ENCODE measurements at regions not wholly inside any gene's neighbourhood (a gene's known extent, or its start where the extent isn't known, plus 50 kb on each side); places are given as distances from the start of the nearest gene placed in this dataset.

GRCh38 chr10:8473205-8473604 is 418.7 kb downstream of the GATA3 start:
- 66 to 81% methylated on average over 2 of the region's 2 CpGs for WGBS, 2 donors
- Histone ChIP-seq H3K36me3 (ENCODE audit: control insufficient read depth in 2 of 2, insufficient read depth in 2 of 2, low read length in 1 of 2) (no peaks in the 10 kb centered on the region), H3K4me3 (ENCODE audit: low read depth in 1 of 2, low read length in 2 of 2) (no peak overlapping the region), H3K27me3 (ENCODE audit: control insufficient read depth in 1 of 2, insufficient read depth in 2 of 2, low read length in 2 of 2) (no peaks in the 10 kb centered on the region), H3K4me1 (ENCODE audit: control insufficient read depth in 2 of 2, insufficient read depth in 2 of 2, low read length in 1 of 2) (no peaks in the 10 kb centered on the region), H3K27ac (ENCODE audit: low read depth in 2 of 2, low read length in 1 of 2) (no peak overlapping the region), H3K9me3 (ENCODE audit: control insufficient read depth in 2 of 2, insufficient read depth in 1 of 2, low read depth in 1 of 2, low read length in 1 of 2) (no peaks in the 10 kb centered on the region)

DNA sequence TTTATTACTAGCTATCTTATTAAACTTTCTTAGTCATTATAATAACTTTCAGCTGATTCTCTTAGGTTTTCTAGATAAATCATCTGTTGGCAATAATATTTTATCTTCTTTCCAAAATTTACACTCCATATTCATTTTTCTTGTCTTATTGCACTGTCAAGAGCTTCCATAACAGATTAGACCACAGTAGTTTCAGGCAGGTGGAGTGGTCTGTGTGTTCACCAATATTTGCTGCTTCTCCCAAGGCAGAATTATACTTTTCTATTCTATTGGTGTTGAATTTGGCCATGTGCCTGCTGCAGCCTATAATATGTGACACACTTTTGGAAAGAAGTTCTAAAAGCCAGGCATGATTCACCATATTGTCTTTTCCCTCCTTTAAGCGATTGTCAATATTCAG is 422.8 kb downstream of the GATA3 start:
- WGBS, 2 donors: 64 to 66% methylated on average over 1 of the region's 1 CpG
- no peaks in the 10 kb centered on the region for H3K27me3 ChIP-seq (ENCODE audit: control insufficient read depth in 1 of 2, insufficient read depth in 2 of 2, low read length in 2 of 2)
- no peak overlapping the region for H3K27ac ChIP-seq (ENCODE audit: low read depth in 2 of 2, low read length in 1 of 2)
- H3K4me1 ChIP-seq (ENCODE audit: control insufficient read depth in 2 of 2, insufficient read depth in 2 of 2, low read length in 1 of 2): no peaks in the 10 kb centered on the region
- no peaks in the 10 kb centered on the region for H3K36me3 ChIP-seq (ENCODE audit: control insufficient read depth in 2 of 2, insufficient read depth in 2 of 2, low read length in 1 of 2)
- H3K4me3 ChIP-seq (ENCODE audit: low read depth in 1 of 2, low read length in 2 of 2): no peak overlapping the region
- no peaks in the 10 kb centered on the region for H3K9me3 ChIP-seq (ENCODE audit: control insufficient read depth in 2 of 2, insufficient read depth in 1 of 2, low read depth in 1 of 2, low read length in 1 of 2)

DNA sequence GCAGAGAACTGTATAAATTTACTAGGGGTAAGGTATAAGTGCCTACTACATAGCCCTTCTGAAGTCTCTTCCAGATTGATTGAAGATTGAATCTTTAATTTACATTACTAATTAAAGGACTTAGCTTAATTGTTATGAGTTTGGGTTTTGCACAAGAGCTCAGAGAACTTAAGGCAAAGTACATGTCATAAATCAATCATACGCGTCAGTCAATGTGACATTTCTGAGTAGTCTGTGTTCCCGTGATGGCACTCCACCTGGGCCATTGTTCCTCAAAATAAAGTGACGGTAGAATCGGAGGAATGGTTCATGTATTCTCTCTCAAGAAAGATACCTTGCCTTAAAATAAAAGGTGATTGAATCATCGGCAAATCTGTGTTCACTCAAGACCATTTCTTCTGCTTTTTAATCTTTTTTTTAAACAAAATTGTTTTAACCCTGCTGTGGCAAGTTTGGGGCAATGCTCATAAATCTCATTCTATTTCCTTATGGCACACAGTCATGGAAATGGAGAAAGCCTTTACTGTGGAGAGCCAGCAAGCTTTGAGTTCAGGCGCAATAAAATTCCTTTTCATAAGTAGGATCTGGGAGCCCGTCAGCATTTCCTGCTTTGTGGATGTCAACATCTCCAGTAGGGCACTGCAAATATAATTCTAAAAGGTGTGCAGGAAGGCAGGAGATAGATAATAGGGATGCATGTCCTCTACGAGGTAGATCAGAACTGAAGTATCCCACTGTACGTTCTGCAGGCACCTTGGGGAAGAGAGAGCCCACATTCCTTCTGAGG is 427.4 kb downstream of the GATA3 start:
- 73 to 84% methylated on average over 10 of the region's 10 CpGs for WGBS, 2 donors
- no peak overlapping the region for H3K27ac ChIP-seq (ENCODE audit: low read depth in 2 of 2, low read length in 1 of 2)
- H3K4me1 ChIP-seq (ENCODE audit: control insufficient read depth in 2 of 2, insufficient read depth in 2 of 2, low read length in 1 of 2): no peaks in the 10 kb centered on the region
- no peak overlapping the region for H3K4me3 ChIP-seq (ENCODE audit: low read depth in 1 of 2, low read length in 2 of 2)
- no peaks in the 10 kb centered on the region for H3K9me3 ChIP-seq (ENCODE audit: control insufficient read depth in 2 of 2, insufficient read depth in 1 of 2, low read depth in 1 of 2, low read length in 1 of 2)
- no peaks in the 10 kb centered on the region for H3K36me3 ChIP-seq (ENCODE audit: control insufficient read depth in 2 of 2, insufficient read depth in 2 of 2, low read length in 1 of 2)
- no peaks in the 10 kb centered on the region for H3K27me3 ChIP-seq (ENCODE audit: control insufficient read depth in 1 of 2, insufficient read depth in 2 of 2, low read length in 2 of 2)

DNA sequence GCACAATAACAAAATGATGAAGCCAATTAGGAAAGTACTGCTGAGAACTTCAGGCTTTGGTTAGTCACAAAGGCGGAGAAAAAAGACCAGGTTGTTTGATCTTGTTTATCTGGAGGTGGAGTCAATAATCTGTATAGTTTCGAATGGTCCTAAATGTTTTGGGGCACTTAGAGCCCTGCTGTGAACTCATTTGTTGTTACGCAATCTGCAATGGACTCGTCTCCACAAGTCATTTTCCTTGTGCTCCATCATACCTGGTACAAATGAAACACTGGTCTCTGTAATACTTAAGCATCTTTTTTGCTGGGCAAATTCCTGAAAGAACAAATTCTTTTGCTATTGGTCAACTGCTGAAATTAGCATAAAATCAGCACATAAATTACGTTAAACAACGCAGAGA is 430.5 kb downstream of the GATA3 start:
- Histone ChIP-seq H3K9me3 (ENCODE audit: control insufficient read depth in 2 of 2, insufficient read depth in 1 of 2, low read depth in 1 of 2, low read length in 1 of 2) (no peaks in the 10 kb centered on the region), H3K4me3 (ENCODE audit: low read depth in 1 of 2, low read length in 2 of 2) (no peak overlapping the region), H3K27ac (ENCODE audit: low read depth in 2 of 2, low read length in 1 of 2) (no peak overlapping the region), H3K4me1 (ENCODE audit: control insufficient read depth in 2 of 2, insufficient read depth in 2 of 2, low read length in 1 of 2) (no peaks in the 10 kb centered on the region), H3K27me3 (ENCODE audit: control insufficient read depth in 1 of 2, insufficient read depth in 2 of 2, low read length in 2 of 2) (no peaks in the 10 kb centered on the region), H3K36me3 (ENCODE audit: control insufficient read depth in 2 of 2, insufficient read depth in 2 of 2, low read length in 1 of 2) (no peaks in the 10 kb centered on the region)
- WGBS, 2 donors: 70 to 74% methylated on average over 6 of the region's 6 CpGs

GRCh38 chr10:8487346-8487745 is 432.9 kb downstream of the GATA3 start:
- H3K27ac ChIP-seq (ENCODE audit: low read depth in 2 of 2, low read length in 1 of 2): no peak overlapping the region
- no peaks in the 10 kb centered on the region for H3K36me3 ChIP-seq (ENCODE audit: control insufficient read depth in 2 of 2, insufficient read depth in 2 of 2, low read length in 1 of 2)
- H3K27me3 ChIP-seq (ENCODE audit: control insufficient read depth in 1 of 2, insufficient read depth in 2 of 2, low read length in 2 of 2): no peaks in the 10 kb centered on the region
- H3K4me1 ChIP-seq (ENCODE audit: control insufficient read depth in 2 of 2, insufficient read depth in 2 of 2, low read length in 1 of 2): no peaks in the 10 kb centered on the region
- WGBS, 2 donors: 90% methylated on average over 7 of the region's 7 CpGs
- no peak overlapping the region for H3K4me3 ChIP-seq (ENCODE audit: low read depth in 1 of 2, low read length in 2 of 2)
- H3K9me3 ChIP-seq (ENCODE audit: control insufficient read depth in 2 of 2, insufficient read depth in 1 of 2, low read depth in 1 of 2, low read length in 1 of 2): no peaks in the 10 kb centered on the region

GRCh38 chr10:8489232-8489631 is 434.7 kb downstream of the GATA3 start:
- Histone ChIP-seq H3K9me3 (ENCODE audit: control insufficient read depth in 2 of 2, insufficient read depth in 1 of 2, low read depth in 1 of 2, low read length in 1 of 2) (no peaks in the 10 kb centered on the region), H3K27ac (ENCODE audit: low read depth in 2 of 2, low read length in 1 of 2) (no peak overlapping the region), H3K36me3 (ENCODE audit: control insufficient read depth in 2 of 2, insufficient read depth in 2 of 2, low read length in 1 of 2) (no peaks in the 10 kb centered on the region), H3K4me3 (ENCODE audit: low read depth in 1 of 2, low read length in 2 of 2) (no peak overlapping the region), H3K27me3 (ENCODE audit: control insufficient read depth in 1 of 2, insufficient read depth in 2 of 2, low read length in 2 of 2) (peaks cover 0 to 2% of the 10 kb centered on the region in 2 donors), H3K4me1 (ENCODE audit: control insufficient read depth in 2 of 2, insufficient read depth in 2 of 2, low read length in 1 of 2) (no peaks in the 10 kb centered on the region)
- 95 to 99% methylated on average over 3 of the region's 3 CpGs for WGBS, 2 donors

GRCh38 chr10:8489823-8490222 is 435.3 kb downstream of the GATA3 start:
- Histone ChIP-seq H3K36me3 (ENCODE audit: control insufficient read depth in 2 of 2, insufficient read depth in 2 of 2, low read length in 1 of 2) (no peaks in the 10 kb centered on the region), H3K27me3 (ENCODE audit: control insufficient read depth in 1 of 2, insufficient read depth in 2 of 2, low read length in 2 of 2) (peaks cover 0 to 2% of the 10 kb centered on the region in 2 donors), H3K9me3 (ENCODE audit: control insufficient read depth in 2 of 2, insufficient read depth in 1 of 2, low read depth in 1 of 2, low read length in 1 of 2) (no peaks in the 10 kb centered on the region), H3K27ac (ENCODE audit: low read depth in 2 of 2, low read length in 1 of 2) (no peak overlapping the region), H3K4me3 (ENCODE audit: low read depth in 1 of 2, low read length in 2 of 2) (no peak overlapping the region), H3K4me1 (ENCODE audit: control insufficient read depth in 2 of 2, insufficient read depth in 2 of 2, low read length in 1 of 2) (no peaks in the 10 kb centered on the region)
- WGBS, 2 donors: 70 to 78% methylated on average over 6 of the region's 6 CpGs

DNA sequence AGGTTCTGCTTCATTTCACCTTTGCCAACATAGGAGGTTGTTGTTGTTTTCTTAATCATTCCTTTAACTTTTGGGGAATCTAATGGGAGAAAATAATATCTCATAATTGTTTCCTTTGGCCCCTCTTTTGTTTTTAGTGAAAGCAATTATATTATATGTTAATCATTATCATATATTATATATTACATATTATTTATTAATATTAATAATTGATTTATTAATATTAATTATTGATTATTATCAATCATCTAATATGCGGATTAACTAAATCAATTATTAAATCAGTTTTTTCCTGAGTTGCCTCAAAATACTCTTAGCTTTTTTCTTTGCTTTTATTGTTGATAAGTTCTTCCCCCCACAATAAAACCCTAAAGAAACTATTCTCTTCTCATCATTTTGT is 443.8 kb downstream of the GATA3 start:
- Histone ChIP-seq H3K27me3 (ENCODE audit: control insufficient read depth in 1 of 2, insufficient read depth in 2 of 2, low read length in 2 of 2) (peaks cover 0 to 2% of the 10 kb centered on the region in 2 donors), H3K4me3 (ENCODE audit: low read depth in 1 of 2, low read length in 2 of 2) (no peak overlapping the region), H3K9me3 (ENCODE audit: control insufficient read depth in 2 of 2, insufficient read depth in 1 of 2, low read depth in 1 of 2, low read length in 1 of 2) (no peaks in the 10 kb centered on the region), H3K4me1 (ENCODE audit: control insufficient read depth in 2 of 2, insufficient read depth in 2 of 2, low read length in 1 of 2) (no peaks in the 10 kb centered on the region), H3K36me3 (ENCODE audit: control insufficient read depth in 2 of 2, insufficient read depth in 2 of 2, low read length in 1 of 2) (no peaks in the 10 kb centered on the region), H3K27ac (ENCODE audit: low read depth in 2 of 2, low read length in 1 of 2) (no peak overlapping the region)
- WGBS, 2 donors: 89 to 98% methylated on average over 1 of the region's 1 CpG

GRCh38 chr10:8498881-8499280 is 444.4 kb downstream of the GATA3 start:
- no peak overlapping the region for H3K27ac ChIP-seq (ENCODE audit: low read depth in 2 of 2, low read length in 1 of 2)
- H3K9me3 ChIP-seq (ENCODE audit: control insufficient read depth in 2 of 2, insufficient read depth in 1 of 2, low read depth in 1 of 2, low read length in 1 of 2): no peaks in the 10 kb centered on the region
- no peaks in the 10 kb centered on the region for H3K36me3 ChIP-seq (ENCODE audit: control insufficient read depth in 2 of 2, insufficient read depth in 2 of 2, low read length in 1 of 2)
- H3K27me3 ChIP-seq (ENCODE audit: control insufficient read depth in 1 of 2, insufficient read depth in 2 of 2, low read length in 2 of 2): no peaks in the 10 kb centered on the region
- 56 to 76% methylated on average over 4 of the region's 4 CpGs for WGBS, 2 donors
- no peaks in the 10 kb centered on the region for H3K4me1 ChIP-seq (ENCODE audit: control insufficient read depth in 2 of 2, insufficient read depth in 2 of 2, low read length in 1 of 2)
- H3K4me3 ChIP-seq (ENCODE audit: low read depth in 1 of 2, low read length in 2 of 2): no peak overlapping the region

DNA sequence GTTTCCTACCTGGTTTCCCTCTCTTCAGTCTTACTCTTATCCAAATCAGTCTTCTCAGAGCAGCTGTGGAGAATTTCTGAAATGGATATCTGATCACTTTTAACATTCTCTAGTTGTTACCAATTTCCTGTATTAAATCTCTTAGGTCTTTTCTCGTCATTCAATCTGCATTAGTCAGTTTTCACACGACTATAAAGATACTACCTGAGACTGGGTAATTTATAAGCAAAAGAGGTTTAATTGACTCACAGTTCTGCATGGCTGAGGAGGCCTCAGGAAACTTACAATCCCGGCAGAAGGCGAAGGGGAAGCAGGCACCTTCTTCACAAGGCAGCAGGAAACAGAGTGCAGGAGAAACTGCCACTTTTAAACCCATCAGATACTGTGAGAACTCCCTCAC is 444.8 kb downstream of the GATA3 start:
- WGBS, 2 donors: 66 to 81% methylated on average over 4 of the region's 4 CpGs
- H3K27ac ChIP-seq (ENCODE audit: low read depth in 2 of 2, low read length in 1 of 2): no peak overlapping the region

More for the DNA sequence above, 444.8 kb downstream of the GATA3 start:
- no peak overlapping the region for H3K4me3 ChIP-seq (ENCODE audit: low read depth in 1 of 2, low read length in 2 of 2)
- H3K27me3 ChIP-seq (ENCODE audit: control insufficient read depth in 1 of 2, insufficient read depth in 2 of 2, low read length in 2 of 2): no peaks in the 10 kb centered on the region
- H3K9me3 ChIP-seq (ENCODE audit: control insufficient read depth in 2 of 2, insufficient read depth in 1 of 2, low read depth in 1 of 2, low read length in 1 of 2): no peaks in the 10 kb centered on the region
- no peaks in the 10 kb centered on the region for H3K36me3 ChIP-seq (ENCODE audit: control insufficient read depth in 2 of 2, insufficient read depth in 2 of 2, low read length in 1 of 2)
- H3K4me1 ChIP-seq (ENCODE audit: control insufficient read depth in 2 of 2, insufficient read depth in 2 of 2, low read length in 1 of 2): no peaks in the 10 kb centered on the region

Measured in esophagus (tissue), 2 donors.